H1 (cell line): ENCODE measurements at regions not wholly inside any gene's neighbourhood (a gene's known extent, or its start where the extent isn't known, plus 50 kb on each side); places are given as distances from the start of the nearest gene placed in this dataset.

Experiments
- BACH1 ChIP-seq: IDR thresholded peaks from 2 replicates; pipeline ENCODE4 v1.6.1; 2012; ENCODE audit warnings: low read length, improper control_type of control experiment
- FOSL1 ChIP-seq: IDR thresholded peaks from 2 replicates; pipeline ENCODE4 v1.6.1; 2011; ENCODE audit warnings: mild to moderate bottlenecking, low read depth, low read length, moderate library complexity; ENCODE audit not compliant: insufficient read depth
- RAD21 ChIP-seq, 2 experiments: IDR thresholded peaks in 1 of 2; conservative IDR thresholded peaks in 1 of 2; 2 replicates each; pipeline ENCODE4 v1.6.1; 2011; ENCODE audit warnings: low read depth in 2 of 2, low read length in 2 of 2, improper control_type of control experiment in 1 of 2, inconsistent platforms in 1 of 2, mild to moderate bottlenecking in 1 of 2, moderate library complexity in 1 of 2
- RFX5 ChIP-seq: IDR thresholded peaks from 2 replicates; pipeline ENCODE4 v1.6.1; 2011; ENCODE audit warnings: low read depth, low read length, improper control_type of control experiment, borderline replicate concordance
- SRF ChIP-seq: IDR thresholded peaks from 2 replicates; pipeline ENCODE4 v1.6.1; 2011; ENCODE audit warnings: mild to moderate bottlenecking, low read depth, low read length, moderate library complexity
- TAF1 ChIP-seq: IDR thresholded peaks from 2 replicates; pipeline ENCODE4 v1.6.1; 2011; ENCODE audit warnings: mild to moderate bottlenecking, low read depth, low read length
- TAF7 ChIP-seq: optimal IDR thresholded peaks from 2 replicates; pipeline ENCODE3; 2011; ENCODE audit warnings: low read depth, mild to moderate bottlenecking, inconsistent platforms, low read length, moderate library complexity, borderline replicate concordance
- YY1 ChIP-seq: IDR thresholded peaks from 2 replicates; pipeline ENCODE4 v1.6.1; 2011; ENCODE audit warnings: low read depth, mild to moderate bottlenecking, low read length

GRCh38 chr4:122300776-122301175 is 78.0 kb upstream of the ADAD1 start (continued):
- TF ChIP-seq YY1 (no peak), TAF7 (no peak), RAD21 (IDR thresholded peaks at IDR 0.05 in 1 of 2, conservative IDR thresholded peaks at IDR 0.05 in 1 of 2; ENCODE audit: low read depth in 2 of 2, low read length in 2 of 2) (no peak), BACH1 (no peak), TAF1 (no peak), RFX5 (no peak), SRF (no peak), FOSL1 (no peak)
